ENCODE measurements at regions not wholly inside any gene's neighbourhood (a gene's known extent, or its start where the extent isn't known, plus 50 kb on each side); places are given as distances from the start of the nearest gene placed in this dataset.

DNA sequence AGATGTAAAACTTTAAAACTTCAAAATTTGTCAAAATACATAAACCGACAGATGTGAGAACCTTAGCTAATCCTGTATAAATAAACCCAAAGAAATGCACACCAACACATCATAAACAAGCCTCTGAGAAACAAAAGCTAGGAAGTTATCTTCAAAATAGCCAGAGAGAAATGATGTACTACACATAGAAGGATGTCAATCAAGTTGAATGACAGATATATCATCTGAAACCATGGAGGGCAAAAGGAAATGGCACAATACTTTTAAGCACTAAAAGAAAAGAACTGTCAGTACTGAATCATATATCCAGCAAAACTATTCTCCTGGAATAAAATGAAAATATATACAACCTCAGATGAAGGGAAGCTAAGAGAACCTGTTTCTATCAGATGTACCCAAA, 595.1 kb upstream of the PTGER4 start:
- no peak for TF ChIP-seq EZH2phosphoT487 (IDR thresholded peaks at IDR 0.05; ENCODE audit: low read depth)
- TF ChIP-seq, protein P1, sequence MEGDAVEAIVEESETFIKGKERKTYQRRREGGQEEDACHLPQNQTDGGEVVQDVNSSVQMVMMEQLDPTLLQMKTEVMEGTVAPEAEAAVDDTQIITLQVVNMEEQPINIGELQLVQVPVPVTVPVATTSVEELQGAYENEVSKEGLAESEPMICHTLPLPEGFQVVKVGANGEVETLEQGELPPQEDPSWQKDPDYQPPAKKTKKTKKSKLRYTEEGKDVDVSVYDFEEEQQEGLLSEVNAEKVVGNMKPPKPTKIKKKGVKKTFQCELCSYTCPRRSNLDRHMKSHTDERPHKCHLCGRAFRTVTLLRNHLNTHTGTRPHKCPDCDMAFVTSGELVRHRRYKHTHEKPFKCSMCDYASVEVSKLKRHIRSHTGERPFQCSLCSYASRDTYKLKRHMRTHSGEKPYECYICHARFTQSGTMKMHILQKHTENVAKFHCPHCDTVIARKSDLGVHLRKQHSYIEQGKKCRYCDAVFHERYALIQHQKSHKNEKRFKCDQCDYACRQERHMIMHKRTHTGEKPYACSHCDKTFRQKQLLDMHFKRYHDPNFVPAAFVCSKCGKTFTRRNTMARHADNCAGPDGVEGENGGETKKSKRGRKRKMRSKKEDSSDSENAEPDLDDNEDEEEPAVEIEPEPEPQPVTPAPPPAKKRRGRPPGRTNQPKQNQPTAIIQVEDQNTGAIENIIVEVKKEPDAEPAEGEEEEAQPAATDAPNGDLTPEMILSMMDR (IDR thresholded peaks at IDR 0.05; ENCODE audit: low read depth, low read length) = no peak
- Histone ChIP-seq H2AFZ (ENCODE audit: low read depth, low read length) (no peak overlapping the region), H3K9me3 (ENCODE audit: insufficient read depth, low read length) (no peaks in the 10 kb centered on the region), H3K4me2 (ENCODE audit: low read length) (no peak overlapping the region), H3K9ac (ENCODE audit: low read length) (no peak overlapping the region), H3K36me3 (replicated peaks; ENCODE audit: low read depth, low read length) (no peaks in the 10 kb centered on the region), H3K27me3 (ENCODE audit: low read depth, low read length) (no peaks in the 10 kb centered on the region), H3K79me2 (ENCODE audit: low read length) (no peaks in the 10 kb centered on the region), H3K4me3 (ENCODE audit: low read length) (no peak overlapping the region), H4K20me1 (ENCODE audit: insufficient read depth, low read length) (no peaks in the 10 kb centered on the region), H3K4me1 (ENCODE audit: low read length) (no peaks in the 10 kb centered on the region), H3K27ac (ENCODE audit: low read length) (no peak overlapping the region)

DNA sequence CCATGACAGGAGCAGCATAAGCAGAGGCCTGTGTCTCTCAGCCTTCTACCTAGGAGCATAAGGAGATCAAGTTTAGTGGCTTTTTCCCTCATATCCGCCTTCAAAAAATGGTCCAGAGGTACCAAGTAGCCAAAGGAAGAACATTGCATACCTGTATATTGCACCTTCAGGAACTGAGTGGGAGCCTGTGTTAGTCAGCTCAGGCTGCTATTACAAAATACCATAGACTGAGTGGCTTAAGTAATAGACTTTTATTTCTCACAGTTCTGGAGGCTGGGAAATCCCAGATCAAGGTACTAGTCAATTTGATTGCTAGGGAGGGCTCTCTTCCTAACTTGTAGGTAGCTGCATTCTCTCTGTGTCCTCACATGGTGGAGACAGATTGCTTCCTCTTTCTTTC, 597.4 kb upstream of the PTGER4 start:
- Histone ChIP-seq H3K4me3 (ENCODE audit: low read length) (no peak overlapping the region), H3K9me3 (ENCODE audit: insufficient read depth, low read length) (no peaks in the 10 kb centered on the region), H3K9ac (ENCODE audit: low read length) (no peak overlapping the region), H3K27ac (ENCODE audit: low read length) (no peak overlapping the region), H3K27me3 (ENCODE audit: low read depth, low read length) (no peaks in the 10 kb centered on the region), H3K4me1 (ENCODE audit: low read length) (no peaks in the 10 kb centered on the region), H3K36me3 (replicated peaks; ENCODE audit: low read depth, low read length) (no peaks in the 10 kb centered on the region), H3K4me2 (ENCODE audit: low read length) (no peak overlapping the region), H2AFZ (ENCODE audit: low read depth, low read length) (no peak overlapping the region), H3K79me2 (ENCODE audit: low read length) (no peaks in the 10 kb centered on the region), H4K20me1 (ENCODE audit: insufficient read depth, low read length) (no peaks in the 10 kb centered on the region)
- TF ChIP-seq EZH2phosphoT487 (IDR thresholded peaks at IDR 0.05; ENCODE audit: low read depth) = no peak
- TF ChIP-seq, protein P1 (IDR thresholded peaks at IDR 0.05; ENCODE audit: low read depth, low read length) = no peak

GRCh38 chr5:40080191-40080590, 599.5 kb upstream of the PTGER4 start:
- H2AFZ ChIP-seq (ENCODE audit: low read depth, low read length) = no peak overlapping the region
- H3K9ac ChIP-seq (ENCODE audit: low read length) = no peak overlapping the region
- no peak for TF ChIP-seq EZH2phosphoT487 (IDR thresholded peaks at IDR 0.05; ENCODE audit: low read depth)
- TF ChIP-seq, protein P1 (IDR thresholded peaks at IDR 0.05; ENCODE audit: low read depth, low read length) = no peak
- no peaks in the 10 kb centered on the region for H3K27me3 ChIP-seq (ENCODE audit: low read depth, low read length)
- H3K9me3 ChIP-seq (ENCODE audit: insufficient read depth, low read length) = no peaks in the 10 kb centered on the region
- H3K4me1 ChIP-seq (ENCODE audit: low read length) = no peaks in the 10 kb centered on the region
- H3K4me3 ChIP-seq (ENCODE audit: low read length) = no peak overlapping the region
- H3K36me3 ChIP-seq (replicated peaks; ENCODE audit: low read depth, low read length) = no peaks in the 10 kb centered on the region
- H3K27ac ChIP-seq (ENCODE audit: low read length) = no peak overlapping the region
- H3K4me2 ChIP-seq (ENCODE audit: low read length) = no peak overlapping the region
- no peaks in the 10 kb centered on the region for H3K79me2 ChIP-seq (ENCODE audit: low read length)
- no peaks in the 10 kb centered on the region for H4K20me1 ChIP-seq (ENCODE audit: insufficient read depth, low read length)

DNA sequence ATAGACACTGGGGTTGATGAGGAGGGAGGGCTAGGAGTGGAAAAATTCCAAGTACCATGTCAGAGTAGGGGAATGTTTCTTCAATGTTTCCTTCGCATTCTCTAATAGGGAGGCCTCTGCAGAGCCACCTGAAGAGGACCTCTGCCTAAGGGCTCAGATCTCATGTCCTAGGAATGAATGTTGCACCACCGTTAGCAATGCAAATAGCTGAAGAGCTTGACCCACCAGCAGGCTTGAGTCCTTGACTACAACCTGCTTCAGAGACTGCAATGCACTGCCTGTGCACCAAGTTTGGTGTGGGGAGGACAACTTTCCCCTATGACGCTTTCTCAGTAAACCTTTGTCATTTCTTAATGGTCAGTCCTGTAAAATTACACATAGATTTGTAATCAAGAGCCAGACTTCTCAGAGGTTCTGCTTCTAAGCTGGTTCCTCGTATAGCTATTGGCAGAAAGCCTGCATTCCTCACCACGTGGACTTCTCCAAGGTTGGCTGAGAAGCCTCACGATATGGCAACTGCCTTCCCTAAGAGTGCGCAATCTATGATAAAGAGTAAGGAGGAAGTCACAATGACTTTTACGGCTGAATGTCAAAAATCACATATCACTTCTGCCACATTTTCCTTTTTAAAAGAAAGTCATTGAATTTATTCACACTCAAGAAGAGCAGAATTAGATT, 600.7 kb upstream of the PTGER4 start:
- Histone ChIP-seq H3K27ac (ENCODE audit: low read length) (no peak overlapping the region), H3K4me2 (ENCODE audit: low read length) (no peak overlapping the region), H3K79me2 (ENCODE audit: low read length) (no peaks in the 10 kb centered on the region), H2AFZ (ENCODE audit: low read depth, low read length) (no peak overlapping the region), H3K9me3 (ENCODE audit: insufficient read depth, low read length) (no peaks in the 10 kb centered on the region), H3K9ac (ENCODE audit: low read length) (no peak overlapping the region), H3K4me3 (ENCODE audit: low read length) (no peak overlapping the region), H3K4me1 (ENCODE audit: low read length) (no peaks in the 10 kb centered on the region), H3K27me3 (ENCODE audit: low read depth, low read length) (no peaks in the 10 kb centered on the region), H3K36me3 (replicated peaks; ENCODE audit: low read depth, low read length) (no peaks in the 10 kb centered on the region), H4K20me1 (ENCODE audit: insufficient read depth, low read length) (no peaks in the 10 kb centered on the region)
- no peak for TF ChIP-seq EZH2phosphoT487 (IDR thresholded peaks at IDR 0.05; ENCODE audit: low read depth)
- TF ChIP-seq, protein P1 (IDR thresholded peaks at IDR 0.05; ENCODE audit: low read depth, low read length) = no peak

Data from OCI-LY3 (cell line).